T-helper 2 cell treated with Interferon-gamma antibody and Interleukin-4, amounts not matched to agents 5 μg/mL and 100 μg/mL, for 36 hours (primary cell): ENCODE measurements at regions not wholly inside any gene's neighbourhood (a gene's known extent, or its start where the extent isn't known, plus 50 kb on each side); places are given as distances from the start of the nearest gene placed in this dataset.
"Not testable (repeated sequence)": the region's sequence is repeated elsewhere in the genome, so short reads cannot be mapped to it uniquely, and the experiment has no call there.

ENCODE experiments used
- DNase-seq: peaks from one replicate; pipeline ENCODE4 v3.0.0; 2021; ENCODE audit warnings: low spot score
- H3K27ac Mint-ChIP-seq: one replicate; pipeline ENCODE4 v1.8.0; 2021; ENCODE audit warnings: mild to moderate bottlenecking, mixed read lengths
- H3K27me3 Mint-ChIP-seq: one replicate; pipeline ENCODE4 v1.8.0; 2021; ENCODE audit warnings: low read depth, mixed read lengths
- H3K36me3 Mint-ChIP-seq: one replicate; pipeline ENCODE4 v1.8.0; 2021; ENCODE audit warnings: low read depth, mixed read lengths
- H3K4me1 Mint-ChIP-seq: one replicate; pipeline ENCODE4 v1.8.0; 2021; ENCODE audit warnings: low read depth, mixed read lengths
- H3K4me3 Mint-ChIP-seq: one replicate; pipeline ENCODE4 v1.8.0; 2022; ENCODE audit warnings: mild to moderate bottlenecking, moderate library complexity, mixed read lengths
- H3K9me3 Mint-ChIP-seq: one replicate; pipeline ENCODE4 v1.8.0; 2021; ENCODE audit warnings: mixed read lengths

DNA sequence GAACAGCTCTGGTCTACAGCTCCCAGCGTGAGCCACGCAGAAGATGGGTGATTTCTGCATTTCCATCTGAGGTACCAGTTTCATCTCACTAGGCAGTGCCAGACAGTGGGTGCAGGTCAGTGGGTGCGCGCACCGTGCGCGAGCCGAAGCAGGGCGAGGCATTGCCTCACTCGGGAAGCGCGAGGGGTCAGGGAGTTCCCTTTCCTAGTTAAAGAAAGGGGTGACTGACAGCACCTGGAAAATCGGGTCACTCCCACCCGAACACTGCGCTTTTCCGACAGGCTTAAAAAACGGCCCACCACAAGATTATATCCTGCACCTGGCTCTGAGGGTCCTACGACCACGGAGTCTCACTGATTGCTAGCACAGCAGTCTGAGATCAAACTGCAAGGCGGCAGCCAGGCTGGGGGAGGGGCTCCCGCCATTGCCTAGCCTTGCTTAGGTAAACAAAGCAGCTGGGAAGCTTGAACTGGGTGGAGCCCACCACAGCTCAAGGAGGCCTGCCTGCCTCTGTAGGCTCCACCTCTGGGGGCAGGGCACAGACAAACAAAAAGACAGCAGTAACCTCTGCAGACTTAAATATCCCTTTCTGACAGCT lies 325.0 kb upstream of the CHST9 start:
- not testable (repeated sequence) for H3K27ac Mint-ChIP-seq, H3K36me3 Mint-ChIP-seq, H3K27me3 Mint-ChIP-seq, DNase-seq, H3K4me3 Mint-ChIP-seq, H3K4me1 Mint-ChIP-seq
- H3K9me3 Mint-ChIP-seq = peaks cover 19% of the 10 kb centered on the region

DNA sequence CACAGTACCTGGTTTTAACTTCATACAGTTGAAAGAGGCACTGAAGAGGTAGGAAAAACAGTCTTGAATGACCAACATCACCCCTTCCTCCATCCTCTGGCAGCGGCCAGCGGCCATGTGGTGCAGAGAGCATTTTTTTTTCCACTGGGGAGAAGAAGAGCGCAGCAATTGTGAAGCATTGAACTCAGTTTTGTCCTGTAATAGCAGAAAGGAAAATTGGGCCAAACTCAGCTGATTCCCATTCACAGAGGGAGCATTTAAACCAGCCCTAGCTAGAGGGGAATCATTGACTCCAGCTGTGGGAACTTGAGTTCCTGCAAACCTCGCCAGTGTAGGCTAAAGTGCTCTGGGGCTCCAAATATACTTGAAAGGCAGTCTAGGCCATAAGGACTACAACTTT lies 316.6 kb upstream of the CHST9 start:
- Mint-ChIP-seq H3K27me3 (no peaks in the 10 kb centered on the region), H3K9me3 (peaks cover 17% of the 10 kb centered on the region), H3K4me3 (no peak overlapping the region), H3K4me1 (no peaks in the 10 kb centered on the region), H3K36me3 (no peaks in the 10 kb centered on the region), H3K27ac (no peak overlapping the region)
- DNase-seq = no peak

DNA sequence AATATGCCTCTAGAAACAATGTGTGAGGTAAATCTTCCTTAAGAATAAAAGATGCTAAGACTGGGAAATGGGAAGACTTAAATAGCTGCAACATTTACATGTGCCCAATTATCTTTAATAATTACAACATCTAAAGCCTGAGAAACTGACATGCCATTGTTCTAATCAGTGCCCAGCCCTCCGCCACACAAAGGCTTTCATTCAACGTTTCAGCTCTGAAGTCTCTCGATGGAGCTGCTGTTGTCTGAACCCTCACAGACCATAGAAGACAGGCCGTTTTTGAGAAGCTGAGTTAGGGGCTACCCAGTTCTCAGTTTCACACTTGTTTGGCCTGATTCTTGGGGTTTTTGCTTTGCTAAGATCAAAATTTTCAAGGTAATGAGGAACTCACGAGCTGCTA lies 315.4 kb upstream of the CHST9 start:
- H3K9me3 Mint-ChIP-seq = peaks cover 8% of the 10 kb centered on the region
- H3K4me1 Mint-ChIP-seq = no peaks in the 10 kb centered on the region
- H3K27me3 Mint-ChIP-seq = no peaks in the 10 kb centered on the region
- H3K36me3 Mint-ChIP-seq = no peaks in the 10 kb centered on the region
- H3K27ac Mint-ChIP-seq = no peak overlapping the region
- DNase-seq = no peak
- no peak overlapping the region for H3K4me3 Mint-ChIP-seq

DNA sequence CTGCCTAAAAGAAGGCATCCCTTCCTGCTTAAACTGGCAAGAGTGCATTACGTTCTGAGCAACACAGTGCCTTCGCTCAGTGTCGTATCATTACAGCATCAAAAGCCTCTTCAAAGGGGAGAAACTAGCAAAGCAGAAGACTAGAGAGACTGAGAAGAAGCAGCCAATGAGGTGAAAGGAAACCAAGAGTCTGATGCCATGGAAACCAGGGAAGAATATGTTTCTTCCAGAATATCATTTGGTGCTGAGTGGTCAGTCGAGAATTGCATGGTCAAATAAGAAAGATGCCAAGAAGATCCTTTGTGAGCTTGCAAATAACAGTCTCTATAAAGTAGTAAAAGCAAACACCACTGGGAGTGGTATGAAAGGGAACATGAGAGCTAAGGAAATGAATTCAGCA lies 312.1 kb upstream of the CHST9 start:
- Mint-ChIP-seq H3K36me3 (no peaks in the 10 kb centered on the region), H3K4me1 (no peaks in the 10 kb centered on the region), H3K27me3 (no peaks in the 10 kb centered on the region), H3K9me3 (peaks cover 9% of the 10 kb centered on the region), H3K27ac (no peak overlapping the region), H3K4me3 (no peak overlapping the region)
- DNase-seq = no peak

DNA sequence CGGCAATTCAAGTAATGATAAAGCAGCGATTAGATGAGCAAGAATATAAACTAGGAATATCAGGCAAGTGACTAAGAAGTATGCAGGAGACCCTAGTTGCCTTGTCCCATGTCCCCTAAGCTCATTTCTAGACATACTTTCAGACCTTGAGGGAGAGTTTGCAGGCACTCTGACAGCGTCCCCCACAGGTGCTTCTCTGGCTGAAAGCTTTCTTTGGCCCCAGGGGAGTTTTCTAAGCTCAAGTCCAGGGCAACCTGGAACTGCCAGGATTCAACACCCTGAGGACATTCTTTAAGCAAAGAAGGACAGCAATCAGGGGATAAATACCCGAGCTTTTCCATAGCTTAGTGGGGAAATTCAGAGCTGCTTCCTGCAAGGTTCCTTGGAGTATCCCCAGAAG lies 308.1 kb upstream of the CHST9 start:
- H3K27me3 Mint-ChIP-seq = no peaks in the 10 kb centered on the region
- no peak overlapping the region for H3K27ac Mint-ChIP-seq
- H3K4me3 Mint-ChIP-seq = no peak overlapping the region
- no peaks in the 10 kb centered on the region for H3K4me1 Mint-ChIP-seq
- H3K9me3 Mint-ChIP-seq = peaks cover 10% of the 10 kb centered on the region
- DNase-seq = no peak
- H3K36me3 Mint-ChIP-seq = no peaks in the 10 kb centered on the region

DNA sequence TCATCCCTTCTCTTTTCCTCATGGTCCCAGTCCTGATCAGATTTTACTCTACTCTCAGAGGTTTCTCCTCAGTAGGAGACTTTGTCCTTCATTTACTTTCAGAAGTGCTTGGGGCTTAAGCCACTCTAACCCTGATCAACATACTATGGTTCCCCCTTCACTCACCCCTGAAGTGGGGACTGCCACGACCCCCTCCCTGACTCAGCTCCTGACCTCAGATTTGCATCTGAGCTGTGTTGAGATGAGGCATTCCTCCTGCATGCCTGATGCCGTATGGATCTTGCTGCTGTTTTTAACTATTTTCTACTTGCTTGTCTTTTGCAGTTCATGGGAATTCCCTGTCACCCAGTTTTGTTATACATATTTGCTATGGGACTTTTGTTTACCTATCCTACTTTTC lies 306.7 kb upstream of the CHST9 start:
- DNase-seq = no peak
- Mint-ChIP-seq H3K27me3 (no peaks in the 10 kb centered on the region), H3K9me3 (peaks cover 10% of the 10 kb centered on the region), H3K36me3 (no peaks in the 10 kb centered on the region), H3K4me1 (no peaks in the 10 kb centered on the region), H3K4me3 (no peak overlapping the region), H3K27ac (no peak overlapping the region)

DNA sequence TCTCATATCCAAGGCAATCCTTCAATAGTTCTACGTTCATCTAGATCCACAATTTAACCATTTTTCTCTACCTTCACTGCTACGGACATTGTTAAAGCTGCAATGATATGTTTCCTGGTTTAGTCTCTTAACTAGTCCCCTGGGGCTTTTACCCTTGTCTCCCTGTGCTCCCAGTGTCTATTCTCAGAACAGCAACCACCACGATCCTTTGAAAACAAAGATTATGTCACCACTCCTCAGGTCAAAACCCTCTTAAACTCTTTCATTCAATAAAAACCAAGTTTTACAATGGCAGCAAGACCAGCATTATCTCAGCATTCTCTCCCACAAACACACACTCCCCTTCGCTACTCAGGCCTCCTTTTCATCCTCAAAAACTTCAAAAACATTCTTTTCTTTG lies 298.2 kb upstream of the CHST9 start:
- no peak for DNase-seq
- no peaks in the 10 kb centered on the region for H3K4me1 Mint-ChIP-seq
- no peaks in the 10 kb centered on the region for H3K27me3 Mint-ChIP-seq
- H3K36me3 Mint-ChIP-seq = no peaks in the 10 kb centered on the region
- no peak overlapping the region for H3K27ac Mint-ChIP-seq
- no peak overlapping the region for H3K4me3 Mint-ChIP-seq
- H3K9me3 Mint-ChIP-seq = peaks cover 14% of the 10 kb centered on the region

DNA sequence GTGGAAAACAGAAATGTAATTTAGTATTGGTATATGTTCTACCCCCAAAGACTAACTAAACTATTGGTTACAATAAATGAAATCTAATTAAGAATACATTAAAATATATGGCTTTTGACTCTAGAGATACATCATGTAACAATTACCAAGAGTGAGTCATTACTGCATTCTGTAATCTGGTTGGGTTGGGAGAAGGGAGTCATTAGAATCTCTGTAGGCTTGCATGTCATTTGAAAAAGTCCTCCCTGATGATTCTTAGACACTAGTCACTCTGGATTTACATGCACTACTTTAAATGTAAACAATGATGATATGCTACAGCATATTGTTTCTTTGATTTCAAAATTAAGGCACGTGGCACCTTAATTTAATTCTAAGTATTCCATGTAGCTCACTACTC lies 293.4 kb upstream of the CHST9 start:
- H3K36me3 Mint-ChIP-seq = no peaks in the 10 kb centered on the region
- no peaks in the 10 kb centered on the region for H3K27me3 Mint-ChIP-seq
- no peak overlapping the region for H3K27ac Mint-ChIP-seq
- no peaks in the 10 kb centered on the region for H3K4me1 Mint-ChIP-seq
- no peak overlapping the region for H3K4me3 Mint-ChIP-seq
- peaks cover 11% of the 10 kb centered on the region for H3K9me3 Mint-ChIP-seq
- DNase-seq = no peak

DNA sequence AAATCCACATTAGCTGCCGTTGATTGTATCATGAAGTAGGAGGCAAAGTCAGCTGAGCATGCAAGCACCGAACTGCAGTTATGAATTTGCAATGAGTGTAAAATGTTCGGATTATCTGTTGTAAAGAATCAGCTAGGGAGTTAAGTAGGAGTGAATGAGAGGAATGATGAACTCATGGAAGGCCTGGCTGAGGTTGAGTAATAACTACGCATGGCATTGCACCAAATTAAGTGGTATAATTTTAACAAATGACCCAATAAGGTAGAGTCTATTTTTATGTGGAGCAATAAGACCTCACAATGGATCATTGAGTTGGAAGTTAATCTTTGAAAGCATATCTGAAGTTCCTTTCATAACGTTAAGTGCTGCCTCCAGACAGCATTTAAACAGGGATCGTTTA lies 288.2 kb upstream of the CHST9 start:
- Mint-ChIP-seq H3K27me3 (no peaks in the 10 kb centered on the region), H3K4me1 (no peaks in the 10 kb centered on the region), H3K9me3 (peaks cover 12% of the 10 kb centered on the region), H3K36me3 (no peaks in the 10 kb centered on the region), H3K27ac (no peak overlapping the region), H3K4me3 (no peak overlapping the region)
- no peak for DNase-seq

DNA sequence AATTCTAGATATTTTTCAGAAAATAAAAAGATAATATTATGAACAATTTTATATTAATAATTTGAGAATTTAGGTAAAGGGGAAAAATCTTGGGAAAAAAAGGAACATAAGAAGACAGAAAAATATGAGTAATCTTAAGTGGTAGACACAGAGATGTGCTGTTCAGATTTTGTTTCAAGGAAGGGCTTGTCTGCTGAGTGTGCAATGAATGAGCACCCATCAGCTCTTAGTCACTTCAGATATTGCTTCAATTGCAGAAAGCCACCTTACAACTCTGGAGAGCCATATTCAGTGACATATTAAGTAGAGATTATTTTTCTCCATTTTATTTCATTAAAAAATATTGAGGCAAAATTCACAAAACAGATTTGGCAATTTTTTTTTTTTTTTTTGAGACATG lies 282.0 kb upstream of the CHST9 start:
- no peak overlapping the region for H3K4me3 Mint-ChIP-seq
- no peaks in the 10 kb centered on the region for H3K4me1 Mint-ChIP-seq
- no peak for DNase-seq
- H3K27me3 Mint-ChIP-seq = no peaks in the 10 kb centered on the region
- peaks cover 9% of the 10 kb centered on the region for H3K9me3 Mint-ChIP-seq
- no peak overlapping the region for H3K27ac Mint-ChIP-seq
- H3K36me3 Mint-ChIP-seq = no peaks in the 10 kb centered on the region

DNA sequence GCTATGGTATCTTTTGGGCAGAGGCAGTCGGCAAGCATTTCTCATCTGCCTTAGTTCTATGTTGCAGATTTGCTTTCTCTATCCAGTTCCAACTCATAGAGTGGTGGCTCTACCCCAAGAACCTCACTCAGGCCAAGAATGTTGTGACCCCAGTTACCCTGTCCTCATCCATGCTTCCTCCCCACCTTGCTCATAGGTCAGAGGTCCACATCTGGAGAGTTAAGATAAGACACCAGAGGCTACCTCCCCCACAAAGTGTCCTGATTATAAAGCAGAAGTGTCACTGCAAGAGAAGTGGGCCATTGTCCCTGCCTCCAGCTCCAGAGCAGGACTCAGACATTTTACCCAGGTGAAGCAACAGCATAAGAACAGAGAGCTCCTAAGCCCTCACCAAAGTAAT lies 276.8 kb upstream of the CHST9 start:
- Mint-ChIP-seq H3K4me3 (no peak overlapping the region), H3K27me3 (no peaks in the 10 kb centered on the region), H3K9me3 (peaks cover 4% of the 10 kb centered on the region), H3K36me3 (no peaks in the 10 kb centered on the region), H3K4me1 (no peaks in the 10 kb centered on the region), H3K27ac (no peak overlapping the region)
- DNase-seq = no peak

DNA sequence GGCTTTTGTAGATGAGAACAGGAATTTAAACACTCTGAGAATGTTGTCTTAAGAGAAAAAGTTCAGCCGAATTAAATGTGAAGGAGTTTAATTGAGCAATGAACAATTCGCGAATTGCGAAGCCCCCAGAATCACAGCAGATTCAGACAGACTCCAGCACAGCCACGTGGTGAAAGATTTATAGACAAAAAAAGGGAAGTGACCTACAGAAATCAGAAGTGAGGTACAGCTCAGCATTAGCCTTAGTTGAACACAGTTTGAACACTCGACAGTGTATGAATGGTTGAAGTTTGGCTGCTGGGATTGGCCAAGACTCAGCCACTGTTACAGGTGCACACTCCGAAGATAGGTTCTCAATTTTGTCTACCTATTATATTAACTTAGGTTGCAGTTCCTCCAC lies 264.0 kb upstream of the CHST9 start:
- no peak for DNase-seq
- Mint-ChIP-seq H3K36me3 (no peaks in the 10 kb centered on the region), H3K27ac (no peak overlapping the region), H3K4me1 (no peaks in the 10 kb centered on the region), H3K27me3 (no peaks in the 10 kb centered on the region), H3K9me3 (peaks cover 17% of the 10 kb centered on the region), H3K4me3 (no peak overlapping the region)

DNA sequence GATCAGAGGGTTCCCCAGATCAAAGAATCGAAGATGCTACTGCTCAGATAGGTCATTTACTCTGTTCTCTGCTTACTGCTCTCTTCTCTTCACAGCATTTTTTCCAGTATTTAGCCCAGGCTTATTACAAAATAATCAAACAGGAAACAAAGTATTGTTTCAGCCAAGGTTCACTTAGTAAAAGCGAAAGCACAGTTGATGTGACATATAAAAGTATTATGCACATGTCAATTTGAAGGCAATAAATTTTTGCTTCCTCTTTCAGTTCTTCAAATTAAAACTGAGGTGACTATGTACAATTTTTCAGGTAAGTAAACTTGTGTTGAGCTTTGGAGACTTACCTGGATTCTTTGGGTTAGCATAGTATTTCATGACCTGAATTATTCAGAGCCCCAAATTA lies 262.8 kb upstream of the CHST9 start:
- no peaks in the 10 kb centered on the region for H3K4me1 Mint-ChIP-seq
- H3K27me3 Mint-ChIP-seq = no peaks in the 10 kb centered on the region
- no peak overlapping the region for H3K27ac Mint-ChIP-seq
- no peak overlapping the region for H3K4me3 Mint-ChIP-seq
- peaks cover 21% of the 10 kb centered on the region for H3K9me3 Mint-ChIP-seq
- H3K36me3 Mint-ChIP-seq = no peaks in the 10 kb centered on the region
- no peak for DNase-seq

DNA sequence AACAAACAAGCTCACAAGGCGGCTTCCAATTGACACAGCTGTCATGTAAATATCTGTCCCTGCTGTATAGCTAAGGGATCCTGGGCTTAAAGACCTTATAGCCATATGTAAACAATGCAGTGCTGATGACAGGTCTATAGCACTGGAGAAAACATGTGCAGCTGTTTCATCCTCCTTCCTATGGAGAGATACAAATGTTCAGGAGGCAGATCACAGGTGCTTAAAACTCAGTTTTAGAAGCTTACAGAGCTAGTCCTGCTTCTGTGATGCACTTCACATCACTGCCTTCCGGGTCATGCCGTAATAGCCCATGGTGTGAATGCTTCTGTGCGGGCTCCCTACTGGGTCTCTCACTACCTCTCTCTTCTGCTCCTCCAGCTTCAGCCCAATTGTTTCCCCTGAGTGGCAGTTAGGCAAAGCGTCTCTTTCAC lies 262.4 kb upstream of the CHST9 start:
- Mint-ChIP-seq H3K9me3 (peaks cover 25% of the 10 kb centered on the region), H3K27me3 (no peaks in the 10 kb centered on the region), H3K4me3 (no peak overlapping the region), H3K4me1 (no peaks in the 10 kb centered on the region), H3K27ac (no peak overlapping the region), H3K36me3 (no peaks in the 10 kb centered on the region)
- no peak for DNase-seq

DNA sequence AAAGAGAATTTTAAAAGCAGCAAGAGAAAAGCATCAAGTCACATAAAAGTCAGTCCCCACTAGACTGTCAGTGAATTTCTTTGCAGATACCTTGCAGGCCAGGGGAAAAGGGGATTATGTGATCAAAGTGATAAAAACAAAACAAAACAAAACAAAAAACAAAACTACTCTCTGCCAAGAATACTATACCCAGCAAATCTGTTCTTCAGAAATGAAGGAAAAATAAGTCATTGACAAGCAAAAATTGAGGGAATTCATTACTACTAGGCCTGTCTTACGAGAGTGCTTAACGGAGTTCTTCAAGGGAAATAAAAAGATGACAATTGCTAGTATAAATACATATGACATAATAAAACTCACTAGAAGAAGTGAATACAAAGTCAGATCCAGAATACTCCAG lies 245.5 kb upstream of the CHST9 start:
- no peak overlapping the region for H3K4me3 Mint-ChIP-seq
- no peaks in the 10 kb centered on the region for H3K27me3 Mint-ChIP-seq
- DNase-seq = no peak

More for the DNA sequence above, 245.5 kb upstream of the CHST9 start:
- no peaks in the 10 kb centered on the region for H3K4me1 Mint-ChIP-seq
- no peaks in the 10 kb centered on the region for H3K36me3 Mint-ChIP-seq
- peaks cover 19% of the 10 kb centered on the region for H3K9me3 Mint-ChIP-seq
- no peak overlapping the region for H3K27ac Mint-ChIP-seq
